ENCODE measurements at regions not wholly inside any gene's neighbourhood (a gene's known extent, or its start where the extent isn't known, plus 50 kb on each side); places are given as distances from the start of the nearest gene placed in this dataset.
A peak's percentile ranks its signal among the peaks of the same experiment; 100 is the strongest.

DNA sequence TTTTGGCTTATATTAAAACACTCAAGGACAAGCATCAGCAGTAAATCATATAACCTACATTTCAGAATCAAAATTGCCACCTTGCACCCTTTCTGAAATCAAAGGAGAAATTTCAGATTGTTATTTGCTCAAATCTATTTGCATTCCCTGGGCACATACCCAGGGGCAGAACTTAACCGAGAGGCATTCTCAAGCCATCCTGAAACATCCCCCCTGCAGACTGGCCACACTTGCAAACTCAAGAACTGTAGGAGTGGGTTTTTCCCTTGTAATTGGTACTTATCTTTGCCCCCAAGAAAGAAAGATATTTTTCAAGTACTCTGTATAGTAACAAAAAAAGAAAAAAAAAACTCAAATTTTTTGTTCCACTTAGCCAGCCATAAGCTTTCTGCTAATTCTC is 213.6 kb upstream of the ESRRG start:
- TF ChIP-seq ZFP30 (CRISPR knock-in tag; IDR thresholded peaks at IDR 0.05), result no peak
- ATAC-seq, result peak; percentile 53

DNA sequence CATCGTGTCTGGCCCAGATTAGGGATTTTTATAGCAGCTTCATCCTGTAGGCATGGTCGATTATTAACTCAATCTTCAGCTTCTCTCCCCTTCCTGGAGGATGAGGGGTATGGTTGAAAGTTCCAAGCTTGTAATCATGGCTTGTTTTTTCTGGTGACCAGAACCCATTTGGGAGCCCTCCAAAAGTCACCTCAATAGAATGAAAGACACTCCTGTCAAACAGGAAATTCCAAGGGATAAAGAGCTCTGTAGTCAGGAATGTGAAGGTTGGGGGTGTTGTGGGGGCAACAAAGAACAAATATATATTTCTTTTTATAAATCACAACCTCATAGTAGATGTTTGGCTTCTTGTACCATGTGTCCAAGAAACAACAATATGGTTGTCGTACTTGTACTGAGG is 212.7 kb upstream of the ESRRG start:
- TF ChIP-seq BACH2 (CRISPR knock-in tag; IDR thresholded peaks at IDR 0.05; ENCODE audit: borderline replicate concordance) (no peak), CSDC2 (CRISPR knock-in tag; IDR thresholded peaks at IDR 0.05) (no peak), ZNF565 (CRISPR knock-in tag; conservative IDR thresholded peaks at IDR 0.05; ENCODE audit: low read depth) (no peak), TCF4 (CRISPR knock-in tag; IDR thresholded peaks at IDR 0.05; ENCODE audit: borderline replicate concordance) (no peak), TOX (CRISPR knock-in tag; IDR thresholded peaks at IDR 0.05; ENCODE audit: borderline replicate concordance) (no peak), PPARA (CRISPR knock-in tag; IDR thresholded peaks at IDR 0.05; ENCODE audit: borderline replicate concordance) (no peak), ZFP3 (CRISPR knock-in tag; IDR thresholded peaks at IDR 0.05) (no peak), OSR1 (CRISPR knock-in tag; IDR thresholded peaks at IDR 0.05) (no peak), RARB (CRISPR knock-in tag; IDR thresholded peaks at IDR 0.05) (no peak), ZNF8 (CRISPR knock-in tag; IDR thresholded peaks at IDR 0.05) (no peak)
- TF ChIP-seq, protein P1, sequence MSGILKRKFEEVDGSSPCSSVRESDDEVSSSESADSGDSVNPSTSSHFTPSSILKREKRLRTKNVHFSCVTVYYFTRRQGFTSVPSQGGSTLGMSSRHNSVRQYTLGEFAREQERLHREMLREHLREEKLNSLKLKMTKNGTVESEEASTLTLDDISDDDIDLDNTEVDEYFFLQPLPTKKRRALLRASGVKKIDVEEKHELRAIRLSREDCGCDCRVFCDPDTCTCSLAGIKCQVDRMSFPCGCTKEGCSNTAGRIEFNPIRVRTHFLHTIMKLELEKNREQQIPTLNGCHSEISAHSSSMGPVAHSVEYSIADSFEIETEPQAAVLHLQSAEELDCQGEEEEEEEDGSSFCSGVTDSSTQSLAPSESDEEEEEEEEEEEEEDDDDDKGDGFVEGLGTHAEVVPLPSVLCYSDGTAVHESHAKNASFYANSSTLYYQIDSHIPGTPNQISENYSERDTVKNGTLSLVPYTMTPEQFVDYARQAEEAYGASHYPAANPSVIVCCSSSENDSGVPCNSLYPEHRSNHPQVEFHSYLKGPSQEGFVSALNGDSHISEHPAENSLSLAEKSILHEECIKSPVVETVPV (CRISPR knock-in tag; IDR thresholded peaks at IDR 0.05), result no peak
- TF ChIP-seq, protein P2, sequence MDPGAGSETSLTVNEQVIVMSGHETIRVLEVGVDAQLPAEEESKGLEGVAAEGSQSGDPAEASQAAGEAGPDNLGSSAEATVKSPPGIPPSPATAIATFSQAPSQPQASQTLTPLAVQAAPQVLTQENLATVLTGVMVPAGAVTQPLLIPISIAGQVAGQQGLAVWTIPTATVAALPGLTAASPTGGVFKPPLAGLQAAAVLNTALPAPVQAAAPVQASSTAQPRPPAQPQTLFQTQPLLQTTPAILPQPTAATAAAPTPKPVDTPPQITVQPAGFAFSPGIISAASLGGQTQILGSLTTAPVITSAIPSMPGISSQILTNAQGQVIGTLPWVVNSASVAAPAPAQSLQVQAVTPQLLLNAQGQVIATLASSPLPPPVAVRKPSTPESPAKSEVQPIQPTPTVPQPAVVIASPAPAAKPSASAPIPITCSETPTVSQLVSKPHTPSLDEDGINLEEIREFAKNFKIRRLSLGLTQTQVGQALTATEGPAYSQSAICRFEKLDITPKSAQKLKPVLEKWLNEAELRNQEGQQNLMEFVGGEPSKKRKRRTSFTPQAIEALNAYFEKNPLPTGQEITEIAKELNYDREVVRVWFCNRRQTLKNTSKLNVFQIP (CRISPR knock-in tag; IDR thresholded peaks at IDR 0.05; ENCODE audit: borderline replicate concordance, low read depth), result no peak
- TF ChIP-seq, protein P3, sequence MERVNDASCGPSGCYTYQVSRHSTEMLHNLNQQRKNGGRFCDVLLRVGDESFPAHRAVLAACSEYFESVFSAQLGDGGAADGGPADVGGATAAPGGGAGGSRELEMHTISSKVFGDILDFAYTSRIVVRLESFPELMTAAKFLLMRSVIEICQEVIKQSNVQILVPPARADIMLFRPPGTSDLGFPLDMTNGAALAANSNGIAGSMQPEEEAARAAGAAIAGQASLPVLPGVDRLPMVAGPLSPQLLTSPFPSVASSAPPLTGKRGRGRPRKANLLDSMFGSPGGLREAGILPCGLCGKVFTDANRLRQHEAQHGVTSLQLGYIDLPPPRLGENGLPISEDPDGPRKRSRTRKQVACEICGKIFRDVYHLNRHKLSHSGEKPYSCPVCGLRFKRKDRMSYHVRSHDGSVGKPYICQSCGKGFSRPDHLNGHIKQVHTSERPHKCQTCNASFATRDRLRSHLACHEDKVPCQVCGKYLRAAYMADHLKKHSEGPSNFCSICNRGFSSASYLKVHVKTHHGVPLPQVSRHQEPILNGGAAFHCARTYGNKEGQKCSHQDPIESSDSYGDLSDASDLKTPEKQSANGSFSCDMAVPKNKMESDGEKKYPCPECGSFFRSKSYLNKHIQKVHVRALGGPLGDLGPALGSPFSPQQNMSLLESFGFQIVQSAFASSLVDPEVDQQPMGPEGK (CRISPR knock-in tag; IDR thresholded peaks at IDR 0.05; ENCODE audit: borderline replicate concordance), result no peak
- TF ChIP-seq, protein P4, sequence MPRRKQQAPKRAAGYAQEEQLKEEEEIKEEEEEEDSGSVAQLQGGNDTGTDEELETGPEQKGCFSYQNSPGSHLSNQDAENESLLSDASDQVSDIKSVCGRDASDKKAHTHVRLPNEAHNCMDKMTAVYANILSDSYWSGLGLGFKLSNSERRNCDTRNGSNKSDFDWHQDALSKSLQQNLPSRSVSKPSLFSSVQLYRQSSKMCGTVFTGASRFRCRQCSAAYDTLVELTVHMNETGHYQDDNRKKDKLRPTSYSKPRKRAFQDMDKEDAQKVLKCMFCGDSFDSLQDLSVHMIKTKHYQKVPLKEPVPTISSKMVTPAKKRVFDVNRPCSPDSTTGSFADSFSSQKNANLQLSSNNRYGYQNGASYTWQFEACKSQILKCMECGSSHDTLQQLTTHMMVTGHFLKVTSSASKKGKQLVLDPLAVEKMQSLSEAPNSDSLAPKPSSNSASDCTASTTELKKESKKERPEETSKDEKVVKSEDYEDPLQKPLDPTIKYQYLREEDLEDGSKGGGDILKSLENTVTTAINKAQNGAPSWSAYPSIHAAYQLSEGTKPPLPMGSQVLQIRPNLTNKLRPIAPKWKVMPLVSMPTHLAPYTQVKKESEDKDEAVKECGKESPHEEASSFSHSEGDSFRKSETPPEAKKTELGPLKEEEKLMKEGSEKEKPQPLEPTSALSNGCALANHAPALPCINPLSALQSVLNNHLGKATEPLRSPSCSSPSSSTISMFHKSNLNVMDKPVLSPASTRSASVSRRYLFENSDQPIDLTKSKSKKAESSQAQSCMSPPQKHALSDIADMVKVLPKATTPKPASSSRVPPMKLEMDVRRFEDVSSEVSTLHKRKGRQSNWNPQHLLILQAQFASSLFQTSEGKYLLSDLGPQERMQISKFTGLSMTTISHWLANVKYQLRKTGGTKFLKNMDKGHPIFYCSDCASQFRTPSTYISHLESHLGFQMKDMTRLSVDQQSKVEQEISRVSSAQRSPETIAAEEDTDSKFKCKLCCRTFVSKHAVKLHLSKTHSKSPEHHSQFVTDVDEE (CRISPR knock-in tag; IDR thresholded peaks at IDR 0.05), result no peak
- TF ChIP-seq, protein P5, sequence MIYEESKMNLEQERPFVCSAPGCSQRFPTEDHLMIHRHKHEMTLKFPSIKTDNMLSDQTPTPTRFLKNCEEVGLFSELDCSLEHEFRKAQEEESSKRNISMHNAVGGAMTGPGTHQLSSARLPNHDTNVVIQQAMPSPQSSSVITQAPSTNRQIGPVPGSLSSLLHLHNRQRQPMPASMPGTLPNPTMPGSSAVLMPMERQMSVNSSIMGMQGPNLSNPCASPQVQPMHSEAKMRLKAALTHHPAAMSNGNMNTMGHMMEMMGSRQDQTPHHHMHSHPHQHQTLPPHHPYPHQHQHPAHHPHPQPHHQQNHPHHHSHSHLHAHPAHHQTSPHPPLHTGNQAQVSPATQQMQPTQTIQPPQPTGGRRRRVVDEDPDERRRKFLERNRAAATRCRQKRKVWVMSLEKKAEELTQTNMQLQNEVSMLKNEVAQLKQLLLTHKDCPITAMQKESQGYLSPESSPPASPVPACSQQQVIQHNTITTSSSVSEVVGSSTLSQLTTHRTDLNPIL (CRISPR knock-in tag; IDR thresholded peaks at IDR 0.05; ENCODE audit: low read depth), result no peak
- ATAC-seq, result no peak

DNA sequence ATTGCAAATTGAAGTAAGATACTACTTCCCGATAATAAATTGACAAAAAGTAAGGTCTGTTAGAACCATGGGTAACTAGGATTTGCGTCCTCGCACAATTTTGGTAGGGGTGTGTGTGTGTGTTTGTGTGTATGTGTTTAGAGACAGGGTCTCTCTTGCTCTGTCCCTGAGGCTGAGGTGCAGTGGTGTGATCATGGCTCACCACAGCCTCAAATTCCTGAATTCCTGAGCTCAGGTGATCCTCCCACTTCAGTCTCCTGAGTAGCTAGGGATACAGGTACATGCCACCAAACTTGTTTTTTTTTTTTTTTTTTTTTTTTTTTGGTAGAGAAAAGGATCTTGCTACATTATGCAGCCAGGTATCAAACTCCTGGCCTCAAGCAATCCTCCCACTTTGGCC is 209.2 kb upstream of the ESRRG start:
- ATAC-seq, result no peak
- TF ChIP-seq ZC3H10 (CRISPR knock-in tag; IDR thresholded peaks at IDR 0.05) (no peak), OSR1 (CRISPR knock-in tag; IDR thresholded peaks at IDR 0.05) (no peak), PPARA (CRISPR knock-in tag; IDR thresholded peaks at IDR 0.05; ENCODE audit: borderline replicate concordance) (no peak), TCF4 (CRISPR knock-in tag; IDR thresholded peaks at IDR 0.05; ENCODE audit: borderline replicate concordance) (no peak), ZNF70 (CRISPR knock-in tag; IDR thresholded peaks at IDR 0.05) (no peak), ESRRG (CRISPR knock-in tag; IDR thresholded peaks at IDR 0.05) (no peak), CSDC2 (CRISPR knock-in tag; IDR thresholded peaks at IDR 0.05) (no peak), ZFP3 (CRISPR knock-in tag; IDR thresholded peaks at IDR 0.05) (no peak), BACH2 (CRISPR knock-in tag; IDR thresholded peaks at IDR 0.05; ENCODE audit: borderline replicate concordance) (no peak), SNAI2 (CRISPR knock-in tag; IDR thresholded peaks at IDR 0.05) (no peak), GLIS3 (CRISPR knock-in tag; IDR thresholded peaks at IDR 0.05) (no peak), RARB (CRISPR knock-in tag; IDR thresholded peaks at IDR 0.05) (no peak)
- TF ChIP-seq, protein P5 (CRISPR knock-in tag; IDR thresholded peaks at IDR 0.05; ENCODE audit: low read depth), result no peak
- TF ChIP-seq, protein P2 (CRISPR knock-in tag; IDR thresholded peaks at IDR 0.05; ENCODE audit: borderline replicate concordance, low read depth), result no peak
- TF ChIP-seq, protein P4 (CRISPR knock-in tag; IDR thresholded peaks at IDR 0.05), result no peak

Data from SK-N-SH treated with all-trans-retinoic acid at 6 μM for 48 hours (cell line).